NCI-H2081 (cell line): ENCODE measurements at regions not wholly inside any gene's neighbourhood (a gene's known extent, or its start where the extent isn't known, plus 50 kb on each side); places are given as distances from the start of the nearest gene placed in this dataset.
A peak's percentile ranks its signal among the peaks of the same experiment; 100 is the strongest.

Experiments used
- DNase-seq, 2 experiments: peaks; one replicate each; lab custom pipeline; 2025; lab: John Stamatoyannopoulos, UW

DNA sequence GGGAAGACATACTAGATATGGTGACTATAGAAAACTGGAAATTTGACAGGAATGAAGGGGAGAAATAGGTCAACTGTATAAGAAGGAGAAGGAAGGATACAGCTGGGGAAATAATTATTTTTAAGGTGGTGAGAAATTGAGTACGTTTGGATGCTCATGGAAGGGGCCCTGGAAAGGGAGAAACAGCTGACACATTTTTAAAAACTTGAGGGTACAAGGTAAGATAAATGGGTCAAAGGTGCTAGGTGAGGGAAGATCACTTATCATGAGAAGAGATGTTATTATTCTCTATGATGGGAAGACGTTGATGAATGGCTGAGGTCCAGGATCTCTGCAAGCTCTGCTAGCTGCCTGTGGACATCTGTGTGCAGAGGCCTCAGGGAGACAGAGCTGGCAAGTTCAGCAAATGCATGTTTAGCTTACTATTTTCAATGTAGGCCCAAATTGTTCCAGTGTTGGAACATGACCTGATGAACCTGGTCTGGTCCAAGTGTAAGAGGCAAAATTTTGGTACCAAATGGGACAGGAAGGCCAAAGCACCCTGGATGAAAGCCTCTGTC is 181.7 kb downstream of the MTRR start:
- no peak for DNase-seq

DNA sequence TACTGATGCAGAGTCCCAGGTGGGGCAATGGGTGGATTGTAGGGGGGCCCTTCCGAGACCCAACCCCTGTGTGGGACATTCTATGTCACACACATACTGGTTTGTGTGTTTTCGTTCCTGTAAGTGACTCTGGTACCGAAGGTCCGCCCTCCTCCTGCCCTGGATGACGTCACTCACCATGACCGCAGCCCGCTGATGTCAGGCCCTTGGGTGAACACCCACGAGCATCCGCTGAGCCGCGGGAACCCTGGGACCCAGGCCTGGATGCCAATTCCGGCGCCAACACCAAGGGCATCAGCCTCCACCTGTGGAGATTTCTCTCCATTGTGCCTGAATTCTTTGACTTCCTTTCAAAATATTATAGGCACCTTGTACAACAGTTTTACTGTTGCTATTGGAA is 184.3 kb downstream of the MTRR start:
- DNase-seq = no peak

DNA sequence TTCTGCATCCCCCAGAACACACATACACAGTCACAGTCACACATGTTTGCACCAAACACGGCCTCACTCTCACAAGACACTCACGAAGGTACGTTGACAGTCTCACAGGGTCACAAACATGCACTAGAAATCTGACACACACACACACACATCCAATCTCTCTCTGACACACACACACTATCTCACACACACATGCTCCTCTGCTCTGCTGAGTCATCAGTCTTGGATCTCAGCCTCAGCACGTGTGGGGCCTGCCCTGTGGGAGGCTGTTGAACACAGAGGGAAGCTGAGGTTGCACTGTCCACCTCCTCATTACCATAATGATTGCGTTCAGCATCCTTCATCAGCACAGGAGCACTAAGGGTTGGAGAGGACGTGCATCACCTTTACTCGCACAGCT is 188.8 kb downstream of the MTRR start:
- no peak for DNase-seq

DNA sequence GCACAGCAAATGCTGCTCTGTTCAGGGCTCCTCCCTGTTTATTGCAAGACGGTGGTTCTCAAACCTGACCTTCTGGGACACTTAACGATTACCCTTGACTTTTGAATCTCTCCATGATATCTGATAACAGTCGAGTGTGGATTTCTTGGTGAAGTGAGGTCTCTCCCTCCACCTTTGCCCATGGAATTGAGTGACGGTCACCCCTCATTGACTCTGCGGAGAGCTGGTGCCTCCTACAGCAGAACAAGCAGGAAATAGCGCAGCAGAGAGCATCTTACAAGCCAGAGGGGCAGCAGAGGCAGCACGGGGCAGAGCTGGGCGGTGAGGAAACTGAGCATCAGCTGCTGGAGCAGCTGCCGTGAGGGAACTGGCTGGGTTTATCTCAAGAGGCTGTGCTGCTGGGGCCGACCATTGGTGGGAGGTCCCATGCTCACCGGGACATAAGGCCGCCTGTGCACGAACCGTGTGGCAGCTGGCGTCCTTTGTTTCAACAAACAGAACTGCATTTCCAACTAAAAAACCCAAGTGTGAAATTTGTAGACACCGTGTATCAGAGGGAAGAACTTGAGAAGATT is 189.8 kb downstream of the MTRR start:
- no peak for DNase-seq

DNA sequence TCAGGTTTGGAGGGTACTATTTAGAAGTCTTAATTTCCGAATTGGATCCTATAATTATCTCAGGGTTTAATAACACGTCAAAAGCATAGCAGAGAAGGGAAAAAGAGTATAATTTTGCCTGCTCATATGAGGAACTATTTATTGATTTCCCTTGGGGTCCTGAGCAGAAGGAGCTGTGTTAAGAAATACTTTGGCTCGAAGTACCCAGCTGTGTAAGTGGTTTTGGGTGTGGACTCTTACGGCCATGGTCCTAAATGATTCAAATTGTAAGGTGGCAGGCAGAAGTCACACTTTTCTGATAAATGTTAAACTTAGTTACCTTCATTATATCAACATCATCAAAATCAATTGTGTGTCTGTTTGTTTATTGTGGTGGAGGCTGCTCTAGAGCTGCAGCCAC is 190.4 kb downstream of the MTRR start:
- DNase-seq = no peak

DNA sequence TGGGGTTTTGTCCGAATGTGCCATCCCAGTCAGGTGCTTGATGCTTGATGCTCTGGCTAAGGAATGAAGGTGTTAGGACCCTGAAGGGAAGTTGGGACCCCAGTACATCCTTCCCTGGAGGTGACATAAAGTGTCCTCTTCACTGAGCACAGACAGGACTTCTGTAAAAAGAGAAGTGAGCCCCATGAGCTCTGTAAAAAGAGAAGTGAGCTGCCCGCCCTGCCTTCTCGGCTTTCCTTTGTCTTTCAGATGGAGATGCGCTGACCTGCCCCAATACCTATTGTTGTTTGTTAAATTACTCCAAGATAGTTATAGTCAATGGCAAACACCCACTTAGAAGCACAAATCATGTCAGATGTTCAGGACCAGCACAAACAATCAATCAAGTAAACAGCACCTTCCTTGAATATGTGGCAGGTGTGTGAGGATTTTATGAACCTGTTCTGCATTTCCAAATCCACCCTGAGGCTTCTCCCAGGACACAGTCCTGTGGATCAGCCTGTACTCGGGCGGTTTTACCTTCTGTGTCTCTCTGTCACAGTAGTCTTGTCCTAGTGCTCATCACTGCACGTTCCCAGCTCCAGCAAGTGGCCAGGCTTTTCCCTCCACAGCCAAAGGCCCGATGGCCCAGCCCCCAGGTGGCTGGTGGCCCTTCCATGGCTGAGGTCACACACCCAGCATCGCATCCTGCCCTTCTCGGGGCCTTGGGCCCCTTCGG is 191.4 kb downstream of the MTRR start:
- DNase-seq = no peak

DNA sequence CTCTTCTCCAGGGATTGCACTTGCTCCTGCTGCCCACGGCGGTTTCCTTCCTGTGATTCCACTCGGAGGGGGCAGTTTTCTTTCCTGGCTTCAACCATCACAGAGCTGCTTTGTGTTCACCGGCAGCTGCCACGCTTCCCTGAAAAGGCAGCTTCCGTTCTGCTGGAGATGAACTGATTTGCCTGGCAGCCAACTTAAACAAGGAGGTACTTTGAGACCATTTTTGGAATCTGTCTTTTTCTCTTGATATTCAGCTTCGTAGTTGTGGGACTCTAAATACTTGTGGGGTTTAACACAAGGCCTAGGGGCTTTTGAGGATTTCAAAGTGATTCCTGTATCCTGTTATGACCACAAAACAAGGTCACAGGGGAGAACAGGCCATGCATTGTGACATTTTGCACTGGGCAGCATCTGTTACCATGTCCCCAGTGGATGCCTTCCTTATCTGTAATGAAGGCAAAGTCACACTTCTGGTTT is 192.0 kb downstream of the MTRR start:
- peak in 1 of 2 experiments; percentile 28 for DNase-seq

DNA sequence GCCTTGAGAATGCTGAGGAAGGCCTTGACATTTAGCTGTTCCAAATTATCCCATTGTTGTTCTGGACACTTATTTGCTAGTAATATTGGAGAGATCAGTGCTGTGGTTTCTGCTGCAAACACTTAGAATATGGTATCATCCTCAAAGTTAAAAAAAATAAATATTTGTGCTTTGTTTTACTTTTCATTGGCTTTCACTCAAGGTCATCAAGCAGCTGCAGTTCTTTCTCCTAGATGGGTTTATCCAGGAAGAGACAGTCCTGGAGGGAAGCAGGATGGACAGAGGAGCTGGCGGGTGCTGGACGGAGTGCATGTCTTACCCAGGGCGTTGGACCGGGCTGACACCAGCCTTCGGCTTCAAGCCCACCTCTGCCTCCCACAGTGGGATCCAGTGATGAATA is 193.6 kb downstream of the MTRR start:
- DNase-seq = no peak

DNA sequence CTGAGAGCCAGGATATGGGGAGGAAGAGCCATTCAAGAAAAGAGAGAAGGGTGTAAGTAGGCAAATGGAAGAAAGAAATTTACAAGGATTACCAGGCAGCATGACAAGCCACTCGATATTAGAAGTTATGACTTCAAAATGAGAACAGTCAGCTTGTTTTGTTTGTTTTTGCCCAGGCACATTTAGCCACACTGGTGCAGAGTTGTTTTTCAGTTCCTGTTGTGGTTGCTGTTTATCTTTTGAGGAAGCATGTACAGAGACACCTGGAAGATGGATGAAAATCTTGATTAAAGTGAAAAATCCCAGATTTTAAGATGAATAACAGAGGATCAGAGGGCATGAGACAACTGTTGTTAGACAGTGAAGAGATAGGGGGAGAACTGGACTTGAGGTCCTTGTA is 199.1 kb downstream of the MTRR start:
- no peak for DNase-seq

DNA sequence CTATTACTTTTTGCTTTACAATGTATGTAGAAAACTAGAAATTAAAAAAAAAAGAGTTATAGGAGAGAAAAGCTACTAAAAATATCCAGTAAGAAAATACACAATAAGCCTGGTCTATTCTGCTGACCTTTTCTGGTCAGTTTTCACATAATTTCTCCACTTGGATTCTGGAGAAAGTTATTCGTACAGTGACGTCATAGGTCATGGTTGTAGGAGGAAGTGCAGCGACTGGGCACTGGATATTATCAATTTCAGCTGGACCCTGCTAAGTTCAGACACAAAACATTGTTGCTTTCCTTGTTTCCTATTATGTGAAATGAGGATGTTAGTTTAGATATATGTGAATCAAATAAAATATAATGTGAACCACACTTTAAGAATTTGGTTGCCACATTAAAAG is 201.2 kb downstream of the MTRR start:
- no peak for DNase-seq

DNA sequence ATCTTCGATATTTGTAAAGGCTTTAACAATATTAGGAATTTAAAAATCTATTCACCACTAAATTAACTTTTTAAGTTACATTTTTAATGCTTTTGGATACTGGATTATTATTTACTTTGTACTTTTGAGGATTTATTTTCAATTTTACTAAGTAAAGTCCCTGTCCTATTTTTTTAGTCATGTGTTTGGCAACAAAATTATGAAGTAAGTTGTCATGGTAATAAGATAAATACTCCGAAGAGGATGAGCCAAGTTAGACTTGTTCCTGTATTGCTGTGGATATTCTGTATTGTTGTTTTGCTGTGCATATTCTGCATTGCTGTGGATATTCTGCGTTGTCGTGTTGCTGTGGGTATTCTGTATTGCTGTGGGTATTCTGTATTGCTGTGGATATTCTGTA is 210.1 kb downstream of the MTRR start:
- no peak for DNase-seq

DNA sequence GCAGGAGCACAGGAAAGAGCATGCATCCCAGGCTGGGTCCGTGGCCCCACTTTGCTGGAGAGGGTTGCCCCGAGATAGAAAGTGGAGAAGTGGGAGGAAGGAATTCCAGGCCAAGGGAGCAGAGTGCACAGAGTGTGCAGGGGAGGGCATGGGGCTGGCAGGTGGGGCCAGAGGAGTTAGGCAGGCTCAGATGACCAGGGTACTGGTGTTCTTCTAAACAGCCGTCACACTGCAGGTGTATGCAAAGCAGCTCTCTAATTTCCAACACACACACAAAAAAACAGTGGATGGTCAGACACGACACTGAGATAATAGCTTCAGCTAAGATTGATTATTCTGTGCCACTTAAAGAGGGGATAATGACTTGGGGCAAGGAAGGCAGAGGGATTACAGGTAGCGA is 212.2 kb downstream of the MTRR start:
- DNase-seq = peak; percentile 69 to 90

DNA sequence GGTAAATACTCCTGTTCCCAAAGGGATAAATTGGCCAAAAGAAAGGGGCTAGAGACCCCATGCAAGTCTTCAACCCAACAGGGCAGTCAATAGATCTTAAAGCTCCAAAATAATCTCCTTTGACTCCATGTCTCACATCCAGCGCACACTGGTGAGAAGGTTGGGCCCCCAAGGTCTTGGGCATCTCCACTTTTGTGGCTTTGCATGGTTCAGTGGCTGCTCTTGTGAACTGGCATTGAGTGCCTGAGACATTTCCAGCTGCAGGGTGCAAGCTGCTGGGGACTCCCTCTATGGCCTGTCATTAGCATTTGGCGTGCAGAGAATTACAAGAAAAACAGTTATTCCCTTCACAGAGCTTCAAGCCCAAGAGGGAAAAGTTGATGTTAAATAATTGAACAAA is 224.7 kb downstream of the MTRR start:
- DNase-seq = no peak

DNA sequence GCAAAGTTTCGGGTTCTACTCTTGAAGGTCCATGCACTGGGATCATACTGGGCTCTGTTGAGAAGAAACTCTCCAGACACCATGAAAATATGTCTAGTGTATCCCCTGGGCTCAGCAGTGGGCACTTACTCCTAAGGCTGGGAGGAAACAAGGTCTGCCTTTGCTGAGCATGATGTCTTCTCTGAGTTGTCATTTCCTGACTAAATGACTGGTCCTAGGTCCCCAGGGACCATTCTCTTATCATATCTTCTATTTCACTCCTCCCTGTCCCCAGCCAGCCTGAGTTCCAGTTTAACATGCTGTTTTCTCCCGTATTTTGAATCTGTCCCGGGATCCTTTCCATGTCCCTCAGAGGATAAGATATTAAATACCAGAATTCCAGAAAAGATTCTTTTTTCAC is 225.4 kb downstream of the MTRR start:
- no peak for DNase-seq

DNA sequence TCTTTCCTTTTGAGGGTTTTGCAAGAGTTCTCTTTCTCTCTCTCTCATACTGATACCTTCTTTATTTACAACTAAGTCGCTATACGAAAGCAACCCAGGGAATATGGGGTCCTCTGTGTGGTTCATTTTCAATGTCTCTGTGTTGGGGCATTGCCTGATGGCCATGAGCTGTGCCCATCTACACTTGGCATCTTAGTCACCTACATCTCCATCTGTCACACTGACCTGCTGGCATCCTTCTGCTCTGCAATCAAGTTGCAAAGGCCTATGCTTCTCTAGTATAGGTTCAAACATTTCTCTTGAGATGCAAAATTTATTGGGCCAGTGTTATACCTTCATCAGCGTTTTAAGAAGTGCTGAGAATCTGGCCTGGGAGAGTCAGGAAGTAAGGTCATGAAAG is 228.2 kb downstream of the MTRR start:
- DNase-seq = no peak

DNA sequence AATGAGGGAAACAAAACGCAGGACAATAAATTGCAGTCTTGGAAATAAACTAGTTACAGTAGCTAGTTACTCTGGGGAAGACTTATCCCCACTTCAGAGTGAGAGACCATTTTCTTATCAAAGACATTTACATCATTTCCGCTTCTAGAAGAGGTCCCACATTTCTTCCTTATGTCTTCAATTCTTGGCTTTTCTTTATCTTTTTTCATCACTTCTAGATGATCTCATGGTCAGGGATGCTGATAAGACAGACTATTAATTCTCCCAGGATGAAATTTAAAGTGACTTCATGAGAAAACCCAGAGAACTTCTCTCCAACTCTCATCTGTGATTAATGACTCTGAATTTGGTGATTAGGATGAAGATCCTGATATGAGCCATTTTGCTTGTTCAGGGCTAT is 229.1 kb downstream of the MTRR start:
- DNase-seq = no peak

DNA sequence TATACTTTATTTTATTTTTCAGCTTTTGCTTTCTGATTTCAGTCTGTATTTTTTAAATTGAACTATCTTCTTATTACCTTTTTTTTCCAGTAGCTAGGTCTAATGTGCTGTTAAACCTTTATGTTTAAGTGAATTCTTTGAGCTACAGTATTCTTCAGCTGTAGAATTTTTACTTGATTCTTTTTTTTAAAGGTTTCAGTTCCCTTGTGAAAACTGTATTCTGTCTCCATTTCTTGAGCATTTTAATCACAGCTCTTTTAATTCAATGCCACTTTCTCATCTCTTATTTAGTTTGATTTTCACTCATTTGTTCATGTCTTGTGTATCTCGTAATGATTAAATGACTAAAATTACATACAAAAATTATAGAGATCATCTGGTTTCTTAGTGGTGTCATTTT is 233.8 kb downstream of the MTRR start:
- DNase-seq = no peak

DNA sequence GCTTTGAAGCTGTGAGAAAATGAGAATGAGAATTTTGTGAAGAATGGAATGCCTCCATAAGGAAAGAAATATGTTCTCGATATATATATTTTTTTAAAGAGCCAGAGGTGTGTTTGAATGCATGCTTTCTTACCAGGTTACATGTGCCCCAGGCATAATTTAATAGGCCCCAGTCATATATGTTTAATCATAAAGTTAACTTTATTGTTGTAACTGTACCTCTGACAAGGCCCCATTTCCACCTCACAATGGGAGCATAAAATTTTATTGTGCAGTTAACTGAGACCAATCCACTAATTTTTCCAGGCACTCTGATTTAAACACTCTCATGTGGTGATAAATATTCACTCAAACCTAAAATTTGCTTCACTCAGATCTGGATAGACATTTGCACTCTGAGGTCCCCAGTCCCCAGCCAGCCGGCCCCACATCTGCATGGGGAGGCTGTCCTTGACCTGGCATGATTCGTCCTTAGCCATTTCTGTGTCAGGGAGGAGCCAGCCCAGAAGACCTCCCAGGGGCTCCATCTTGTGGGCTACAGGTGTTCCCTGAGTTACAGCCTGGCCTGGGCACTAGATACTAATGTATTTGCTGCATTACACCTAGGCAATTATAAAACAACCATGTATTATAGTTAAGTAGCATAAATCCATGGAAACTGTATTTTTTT is 245.8 kb downstream of the MTRR start:
- no peak for DNase-seq

DNA sequence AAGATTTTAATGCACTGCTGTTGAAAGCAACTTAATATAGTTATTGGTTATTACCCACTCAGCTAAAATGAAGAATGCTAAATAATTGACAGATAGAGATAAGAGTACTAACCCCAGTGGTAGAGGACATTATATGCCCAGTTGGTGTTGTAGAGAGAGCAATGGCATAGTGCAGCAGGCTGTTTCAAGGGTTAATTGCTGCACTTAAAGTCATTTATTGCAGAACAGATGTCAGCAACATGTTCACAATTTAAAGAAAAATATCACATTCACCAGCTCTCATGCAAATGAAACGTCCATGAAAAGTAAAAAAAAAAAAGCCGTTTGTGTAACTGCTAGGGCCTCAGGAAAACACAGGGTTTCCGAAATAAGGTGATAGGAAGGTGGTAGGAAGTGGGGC is 254.6 kb downstream of the MTRR start:
- DNase-seq = no peak

DNA sequence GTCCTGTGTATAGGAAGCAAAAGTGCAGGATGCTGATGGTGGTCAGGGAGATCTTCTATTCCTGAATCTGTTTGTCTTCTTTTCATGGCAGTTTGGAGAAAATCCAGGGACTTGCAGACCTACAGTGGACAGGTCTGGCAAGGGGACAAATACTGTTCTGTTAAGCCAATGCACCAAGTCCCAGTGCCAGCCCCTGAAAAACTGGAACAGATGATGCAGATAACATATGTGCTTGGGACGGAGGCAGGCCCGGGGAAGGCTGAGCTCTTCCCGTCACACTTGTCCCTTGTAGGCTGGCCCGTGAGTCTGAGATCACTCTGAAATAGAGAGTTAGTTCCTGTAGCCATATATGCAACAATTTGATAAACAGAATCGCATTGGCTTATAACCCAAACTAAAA is 265.7 kb downstream of the MTRR start:
- DNase-seq = no peak

DNA sequence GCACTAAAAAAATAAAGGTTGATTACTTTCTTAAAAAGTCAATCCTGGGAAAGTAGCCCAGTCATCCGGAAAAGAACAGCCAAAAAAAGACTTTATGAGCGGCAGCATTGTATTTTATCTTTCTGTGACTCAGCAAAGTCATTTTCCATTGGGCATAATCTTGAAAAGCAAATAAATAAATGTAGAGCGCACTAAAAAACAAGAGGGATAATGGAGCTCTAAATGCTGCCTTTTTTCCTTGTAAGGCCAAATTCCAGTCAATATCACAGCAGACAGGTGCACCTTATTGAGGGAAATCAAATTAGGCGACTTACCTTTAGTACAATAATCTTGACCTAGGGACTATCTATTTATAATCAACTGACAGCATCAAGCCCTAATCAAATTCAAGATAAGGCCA is 266.8 kb downstream of the MTRR start:
- no peak for DNase-seq

DNA sequence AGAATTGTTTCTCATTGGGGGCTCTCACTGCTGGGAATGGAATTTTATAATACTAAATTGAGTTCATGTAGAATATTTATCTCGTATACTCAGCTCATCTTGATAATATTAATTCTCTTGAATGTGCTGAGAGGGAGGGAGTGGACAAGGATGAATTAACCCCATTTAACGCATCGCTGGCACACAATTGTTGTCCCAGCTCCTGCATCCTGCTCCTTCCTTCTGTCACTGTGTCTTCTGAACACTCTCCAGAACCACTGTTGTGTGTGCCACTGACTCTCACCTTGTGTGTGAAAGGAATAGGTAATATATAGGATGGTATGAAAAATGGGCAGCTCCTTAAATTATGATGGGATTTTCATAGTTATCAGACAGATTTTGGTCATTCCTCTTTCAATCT is 267.3 kb downstream of the MTRR start:
- no peak for DNase-seq

DNA sequence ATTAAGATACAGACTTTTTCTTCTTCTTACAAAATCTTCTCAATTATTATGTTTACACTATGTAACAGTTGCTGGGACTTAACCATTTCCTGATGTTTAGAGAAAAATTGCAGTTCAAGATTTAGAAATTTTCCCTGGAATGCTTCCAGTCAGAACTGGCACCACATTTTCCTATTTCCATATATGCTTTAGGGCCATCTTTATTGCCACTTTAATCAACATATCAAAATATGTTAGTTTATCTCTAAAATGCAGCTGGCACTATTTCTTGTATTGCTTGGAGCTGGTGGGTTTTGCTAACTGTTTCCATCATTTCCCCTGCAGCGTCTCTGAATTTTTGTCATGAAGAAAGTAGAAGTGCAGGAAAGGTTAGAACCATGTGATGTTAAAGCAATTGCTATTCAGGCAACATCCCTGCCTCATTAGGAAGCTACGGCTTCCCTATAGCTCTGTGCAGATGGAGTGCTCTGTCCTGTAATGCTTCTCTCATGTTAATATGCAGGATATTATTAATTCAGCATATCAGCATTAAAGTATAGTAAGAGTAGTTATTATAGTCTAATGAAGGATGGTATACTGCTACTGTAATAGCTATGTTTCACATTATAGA is 269.1 kb downstream of the MTRR start:
- no peak for DNase-seq
